GM19372 (cell line): ENCODE measurements at regions not wholly inside any gene's neighbourhood (a gene's known extent, or its start where the extent isn't known, plus 50 kb on each side); places are given as distances from the start of the nearest gene placed in this dataset.
"Not testable (repeated sequence)": the region's sequence is repeated elsewhere in the genome, so short reads cannot be mapped to it uniquely, and the experiment has no call there.

Experiments used
- ATAC-seq: cut with Tn5 transposase; IDR thresholded peaks from one replicate; pipeline ENCODE4 v1.9.1; 2021; ENCODE audit warnings: mild to moderate bottlenecking, low read depth, moderate library complexity; ENCODE audit not compliant: unreplicated experiment

DNA sequence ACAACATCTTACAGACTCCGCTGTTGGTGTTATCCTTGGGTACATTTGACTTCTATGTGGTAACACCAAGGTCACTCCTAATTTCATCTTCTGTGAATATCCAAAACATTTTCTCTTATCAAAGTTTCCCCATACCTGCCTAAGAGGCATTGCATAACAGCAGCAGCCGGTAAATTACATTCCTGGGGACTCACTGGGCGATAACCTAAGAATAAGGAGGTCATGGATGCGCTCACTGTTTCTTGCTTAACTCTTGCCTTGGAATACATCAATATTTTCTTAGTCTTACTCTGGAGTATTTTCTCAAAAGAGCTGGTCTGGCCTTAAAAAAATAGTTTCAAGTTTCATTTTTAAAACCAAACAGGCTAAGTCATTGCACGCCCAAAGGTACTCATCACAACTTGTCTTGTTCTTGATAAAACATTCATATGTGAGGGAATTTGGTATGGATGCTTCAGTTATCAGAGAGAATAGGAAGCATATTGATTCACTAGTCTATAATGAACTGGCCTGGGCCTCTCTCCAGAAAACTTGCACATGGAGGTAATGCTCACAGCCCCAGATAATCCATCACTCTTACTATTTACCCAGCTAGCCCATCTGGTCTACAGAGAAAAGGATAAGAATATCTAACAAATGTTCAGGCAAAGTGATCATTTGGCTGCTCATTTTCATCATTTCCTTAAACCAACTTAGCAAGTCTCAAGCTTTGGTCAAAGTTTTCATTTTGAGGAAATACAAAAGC is 235.0 kb upstream of the ERCC4 start:
- ATAC-seq = no peak

DNA sequence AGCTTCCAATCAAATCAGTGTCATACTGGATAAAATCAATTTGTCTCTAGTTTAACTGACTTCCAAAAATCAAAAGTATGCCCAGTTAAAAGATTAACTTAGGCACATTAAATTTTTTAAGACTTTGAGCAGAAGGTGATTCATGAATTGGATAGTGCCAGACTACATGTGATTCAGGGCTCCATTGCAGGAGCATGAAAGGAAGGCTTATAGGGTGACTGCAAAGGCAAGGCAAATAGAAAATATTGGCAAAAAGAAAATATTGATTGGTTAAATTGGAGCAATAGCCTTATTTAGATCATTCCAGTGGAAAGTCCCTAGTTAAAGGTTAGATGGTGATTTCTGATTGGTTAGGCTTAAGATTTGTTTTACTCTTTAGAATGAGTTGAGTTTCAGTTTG is 223.9 kb upstream of the ERCC4 start:
- no peak for ATAC-seq

DNA sequence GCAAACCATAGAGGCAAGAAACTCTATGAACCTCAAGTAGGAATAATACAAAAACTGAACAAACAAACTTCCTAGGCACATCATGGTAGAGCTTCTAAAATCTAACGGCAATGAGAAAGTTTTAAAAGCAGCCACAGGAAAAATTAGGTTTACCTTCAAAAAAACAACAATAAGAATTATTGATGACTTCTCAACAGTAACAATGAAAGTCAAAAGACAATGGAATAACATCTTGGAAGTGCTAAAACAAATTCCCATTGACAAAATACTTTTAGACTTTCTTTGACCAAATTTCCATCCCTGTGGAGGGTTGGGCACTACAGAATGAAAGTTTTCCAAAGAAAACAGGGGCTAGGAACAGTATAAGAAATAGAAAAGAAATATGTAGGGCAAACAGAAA is 222.9 kb upstream of the ERCC4 start:
- no peak for ATAC-seq

DNA sequence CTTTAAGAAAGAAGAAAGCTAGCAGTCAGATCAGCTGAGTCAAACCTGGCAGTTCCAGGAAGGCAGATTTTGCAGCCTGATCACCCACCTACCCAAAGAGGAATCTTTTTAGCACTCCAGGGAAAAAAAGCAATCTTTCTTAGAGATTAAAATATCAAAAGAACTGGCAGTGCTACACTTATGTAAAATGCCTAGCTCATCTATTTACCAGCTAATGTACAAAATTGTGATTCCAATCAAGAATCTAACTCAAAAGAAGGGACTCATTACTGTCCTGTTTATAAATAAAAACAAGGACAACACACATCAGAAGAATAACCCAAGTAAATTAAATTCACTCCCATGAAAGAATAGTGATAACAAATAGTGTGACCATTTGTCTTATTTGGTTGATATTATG is 222.4 kb upstream of the ERCC4 start:
- ATAC-seq = no peak

DNA sequence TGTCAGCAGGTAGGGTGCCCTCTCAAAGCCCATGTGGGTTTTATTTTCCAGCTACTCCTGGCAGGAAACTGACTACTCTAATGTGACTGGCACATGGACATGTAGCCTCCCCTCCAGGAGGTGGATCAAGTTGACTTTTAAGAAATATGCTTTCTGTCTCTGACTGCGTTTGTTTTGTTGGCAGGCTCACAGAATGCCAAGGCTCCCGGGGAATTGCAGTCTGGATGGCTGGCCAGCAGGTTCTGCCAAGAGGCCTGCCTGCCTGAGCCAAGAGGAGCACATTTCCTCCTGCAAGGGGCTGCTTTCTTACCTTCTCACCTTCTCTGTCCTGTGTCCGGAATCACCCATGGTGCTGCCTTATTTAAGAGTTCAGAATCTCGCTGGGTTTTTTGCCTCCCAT is 217.3 kb upstream of the ERCC4 start:
- no peak for ATAC-seq

DNA sequence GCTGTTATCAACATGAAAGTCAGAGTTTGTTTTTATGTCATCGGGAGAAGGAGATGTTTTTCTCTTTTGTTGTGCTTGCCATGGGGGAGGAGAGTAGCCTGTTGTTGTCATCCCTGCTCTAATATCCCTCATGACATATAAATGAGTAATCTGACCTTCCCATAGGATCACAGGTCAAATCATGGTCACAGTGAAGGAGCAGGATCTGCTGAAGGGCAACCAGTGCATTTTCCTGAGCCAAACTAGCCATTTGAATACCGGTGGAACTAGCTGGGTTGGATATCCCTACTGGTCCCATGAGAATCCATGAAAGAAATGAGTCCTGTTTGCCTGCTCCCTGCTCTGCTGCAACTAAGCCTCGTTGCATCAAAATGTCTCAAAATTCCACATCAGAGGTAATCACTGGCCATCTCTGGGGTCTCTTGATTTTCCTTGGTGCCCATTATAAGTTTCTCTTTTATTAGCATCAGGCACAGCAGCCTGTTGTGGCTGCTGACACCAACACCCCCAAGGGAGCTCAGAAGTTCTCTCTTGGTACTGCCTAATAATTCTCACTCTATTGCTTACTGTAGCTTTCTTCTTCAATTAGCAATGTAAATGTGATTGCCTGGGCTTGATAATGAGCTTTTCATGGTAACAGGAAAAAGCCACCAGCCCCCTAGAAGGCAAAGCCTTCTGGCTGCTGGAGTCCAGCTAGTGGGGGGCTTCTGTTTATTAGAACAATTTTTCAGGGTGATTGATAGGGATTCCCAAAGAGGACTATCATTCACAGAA is 211.4 kb upstream of the ERCC4 start:
- no peak for ATAC-seq

DNA sequence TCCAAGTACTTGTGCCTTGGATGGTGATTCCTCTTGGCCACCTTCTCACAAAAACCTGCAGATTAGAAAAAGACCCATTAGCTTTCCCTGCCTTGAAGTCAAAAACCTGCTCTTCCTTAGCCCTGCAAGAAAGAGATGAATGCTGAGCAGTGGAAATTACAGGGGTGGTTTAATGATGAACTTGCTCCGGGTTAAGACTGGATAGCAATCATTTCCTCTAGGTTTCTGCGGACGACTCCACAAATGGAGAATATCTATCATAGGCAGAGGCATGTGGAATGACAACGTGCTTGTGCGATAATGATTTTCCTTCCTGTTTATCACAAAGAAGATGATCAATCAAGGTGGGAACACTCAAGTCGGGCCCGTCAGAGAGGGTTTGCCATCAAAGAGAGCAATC is 201.2 kb upstream of the ERCC4 start:
- ATAC-seq = no peak

DNA sequence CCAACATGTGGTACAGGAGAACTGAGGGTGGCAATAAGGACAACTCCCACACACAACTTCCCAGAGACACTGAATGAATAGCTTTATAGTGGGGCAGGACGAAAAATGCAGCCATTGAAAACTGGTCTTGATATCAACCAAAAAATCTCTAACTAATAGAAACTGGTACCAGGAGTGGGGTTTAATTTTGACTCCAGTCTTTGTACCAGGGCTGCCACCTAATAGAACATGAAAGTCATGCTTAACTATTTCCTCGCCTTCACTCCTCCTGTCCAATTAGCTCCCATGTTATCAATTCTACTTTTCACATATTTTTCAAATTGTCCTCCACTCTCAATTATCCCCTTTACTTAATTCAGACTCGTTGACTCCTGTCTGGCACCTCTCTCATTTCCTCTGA is 192.0 kb upstream of the ERCC4 start:
- no peak for ATAC-seq

DNA sequence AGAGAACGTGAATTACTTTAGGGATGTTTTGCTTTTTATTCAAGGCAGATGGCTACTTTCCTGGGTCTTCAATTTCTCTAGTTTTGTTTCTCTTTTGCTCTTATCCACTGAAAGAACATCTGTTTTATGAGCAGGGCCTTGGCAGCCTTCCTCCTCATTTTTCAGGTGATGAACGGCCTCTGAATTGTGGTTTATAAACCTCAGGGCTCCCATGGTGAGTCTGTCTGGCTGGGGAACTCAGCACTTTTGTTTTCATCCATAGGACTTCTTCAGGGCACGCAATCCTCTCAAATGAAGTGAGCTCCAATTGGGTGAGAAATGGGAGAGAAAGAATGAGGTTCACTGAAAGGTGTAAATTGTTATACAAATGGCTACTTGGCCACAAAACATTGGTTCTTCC is 186.4 kb upstream of the ERCC4 start:
- no peak for ATAC-seq

DNA sequence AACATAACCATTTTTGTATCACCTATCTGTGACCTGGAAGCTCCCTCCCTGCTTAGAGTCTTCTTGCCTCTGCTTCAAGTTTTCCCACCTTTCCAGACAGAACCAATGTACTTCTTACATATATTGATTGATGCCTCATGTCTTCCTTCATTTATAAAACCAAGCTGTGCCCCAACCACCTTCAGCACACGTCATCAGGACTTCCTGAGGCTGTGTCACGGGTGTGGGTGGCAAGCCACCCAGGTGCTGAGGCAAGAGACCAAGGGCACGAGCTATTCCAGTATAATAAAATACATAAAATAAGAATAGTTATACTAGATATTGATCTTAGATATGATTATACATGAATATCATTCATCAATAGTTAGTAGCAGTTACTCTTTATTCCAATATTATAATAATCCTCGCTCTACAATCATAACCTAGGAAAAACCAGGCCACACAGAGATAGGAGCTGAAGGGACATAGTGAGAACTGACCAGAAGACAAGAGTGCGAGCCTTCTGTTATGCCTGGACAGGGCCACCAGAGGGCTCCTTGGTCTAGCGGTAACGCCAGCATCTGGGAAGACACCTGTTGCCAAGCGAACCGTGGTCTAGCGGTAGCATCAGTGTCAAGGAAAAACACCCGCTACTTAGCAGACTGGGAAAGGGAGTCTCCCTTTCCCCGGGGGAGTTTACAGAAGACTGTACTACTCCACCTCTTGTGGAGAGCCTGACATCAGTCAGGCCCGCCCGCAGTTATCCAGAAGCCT is 180.2 kb upstream of the ERCC4 start:
- ATAC-seq = not testable (repeated sequence)

DNA sequence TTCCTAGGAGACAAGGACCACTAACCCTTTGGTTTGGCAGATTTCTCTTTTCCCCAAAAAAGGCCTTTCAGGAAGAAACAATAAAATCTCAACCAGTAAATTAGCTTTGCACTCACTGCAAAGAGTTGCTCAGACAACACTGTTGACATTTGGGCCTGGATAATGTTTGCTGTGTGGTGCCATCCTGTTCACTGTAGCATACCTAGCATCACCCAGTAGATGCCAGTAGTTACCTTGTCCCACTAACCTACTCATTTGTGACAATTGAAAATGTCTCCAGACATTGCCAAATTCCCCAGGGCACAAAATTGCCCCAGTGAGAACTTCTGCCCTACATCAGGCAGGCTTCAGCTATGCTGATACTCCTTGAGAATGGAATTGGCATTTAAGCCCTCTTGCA is 177.0 kb upstream of the ERCC4 start:
- ATAC-seq = no peak

DNA sequence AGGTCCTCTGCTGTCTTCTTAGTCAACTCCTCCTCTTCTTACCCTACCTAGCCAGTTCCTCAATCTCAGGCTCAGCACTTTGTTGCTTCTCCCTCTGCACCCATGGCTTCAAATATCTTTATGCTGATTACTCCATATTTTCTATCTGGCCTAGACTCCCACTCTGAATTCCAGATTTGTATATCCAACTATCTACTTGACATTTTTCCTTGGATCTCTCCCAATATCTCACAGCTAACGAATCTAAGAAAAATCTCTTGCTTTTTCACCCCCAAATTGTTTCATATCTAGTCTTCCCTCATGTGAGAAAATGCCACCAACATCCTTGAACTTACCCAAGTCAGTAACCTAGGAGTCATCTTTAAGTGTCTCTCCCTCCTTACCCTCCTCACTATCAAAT is 176.4 kb upstream of the ERCC4 start:
- ATAC-seq = no peak

DNA sequence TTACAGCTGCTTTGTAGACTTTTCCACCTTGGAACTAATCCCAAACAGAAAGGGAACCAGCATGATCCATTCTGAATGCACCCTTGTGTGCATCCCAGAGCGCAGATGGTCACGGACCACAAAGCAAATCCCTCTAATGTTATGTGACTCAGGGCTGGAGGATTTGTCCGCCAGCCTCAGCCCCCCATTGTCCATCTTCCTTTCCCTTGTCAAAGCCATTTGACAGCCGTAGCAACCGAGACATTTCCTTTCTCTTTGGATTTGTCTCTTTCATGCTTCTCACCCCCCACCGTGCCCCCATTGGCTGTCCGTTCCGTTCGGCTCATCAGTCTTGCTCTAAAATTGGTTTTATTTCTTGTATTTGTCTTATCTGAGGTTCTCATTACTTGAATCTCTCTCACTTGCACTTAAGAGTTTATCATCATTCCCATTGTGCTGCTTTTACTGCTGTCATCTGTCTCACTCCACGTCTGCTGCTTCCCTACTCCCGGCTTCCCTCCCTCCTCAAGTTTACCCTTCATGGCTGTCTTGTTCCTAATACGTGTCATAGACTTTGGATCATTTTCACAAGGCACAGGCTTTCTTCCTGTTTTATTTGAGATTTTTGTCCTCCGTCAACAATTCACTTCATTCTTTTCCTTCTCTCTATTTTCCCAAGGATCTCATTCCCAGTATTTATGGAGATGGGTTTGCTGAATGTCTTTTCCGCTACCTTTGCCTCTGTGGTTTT is 163.4 kb upstream of the ERCC4 start:
- no peak for ATAC-seq

DNA sequence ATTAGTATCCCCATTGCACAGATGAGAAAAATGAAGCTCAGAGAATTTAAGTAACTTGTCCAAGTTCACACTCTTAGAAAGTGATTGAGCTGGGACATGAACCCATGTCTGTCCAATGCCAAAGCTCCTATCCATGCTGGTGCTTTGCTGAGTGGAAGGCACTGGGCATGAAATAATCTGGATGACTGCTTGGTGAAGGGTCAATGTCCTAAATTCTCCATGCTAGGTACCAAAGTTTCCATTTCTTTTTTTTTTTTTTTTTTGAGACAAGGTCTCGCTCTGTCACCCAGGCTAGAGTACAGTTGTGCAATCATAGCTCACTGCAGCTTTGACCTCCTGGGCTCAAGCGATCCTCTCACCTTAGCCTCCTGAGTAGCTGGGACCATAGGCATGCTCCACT is 153.6 kb upstream of the ERCC4 start:
- ATAC-seq = no peak

DNA sequence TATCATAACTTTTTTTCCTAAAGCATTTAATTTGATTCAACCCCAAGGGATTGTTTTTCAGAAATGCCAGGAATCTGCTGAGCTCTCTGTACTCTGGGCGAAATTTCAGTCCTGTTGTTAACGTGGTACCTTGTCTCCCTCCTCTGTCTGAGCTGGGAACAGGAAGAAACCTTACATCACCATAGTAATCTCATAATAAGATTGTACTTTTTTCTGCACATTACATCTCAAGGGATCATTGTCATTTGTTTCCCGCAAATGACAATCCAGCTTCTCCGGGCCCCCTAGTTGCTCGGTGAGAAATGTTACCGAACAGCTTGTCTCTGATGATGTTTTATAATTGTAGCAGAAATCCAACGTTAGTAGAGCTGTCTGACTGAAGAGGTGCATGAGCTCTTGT is 152.7 kb upstream of the ERCC4 start:
- no peak for ATAC-seq

DNA sequence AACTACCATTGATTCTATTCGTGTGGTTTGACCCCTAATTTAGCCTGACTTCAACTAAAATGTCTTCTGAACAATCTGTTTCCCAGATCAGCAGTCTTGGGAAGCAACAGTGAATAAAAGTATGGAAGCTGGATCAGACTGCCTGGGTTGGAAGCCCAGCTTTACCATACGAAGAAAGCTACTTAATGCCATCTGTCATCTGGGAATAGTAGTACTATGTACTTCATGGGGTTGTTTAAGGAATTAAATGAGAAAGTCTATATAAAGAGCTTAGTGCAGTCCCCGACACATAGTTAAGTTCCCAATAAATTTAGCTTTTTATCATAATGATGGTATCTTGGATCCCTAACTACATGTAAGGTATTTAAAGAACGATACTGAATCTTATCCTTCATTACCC is 151.5 kb upstream of the ERCC4 start:
- no peak for ATAC-seq

DNA sequence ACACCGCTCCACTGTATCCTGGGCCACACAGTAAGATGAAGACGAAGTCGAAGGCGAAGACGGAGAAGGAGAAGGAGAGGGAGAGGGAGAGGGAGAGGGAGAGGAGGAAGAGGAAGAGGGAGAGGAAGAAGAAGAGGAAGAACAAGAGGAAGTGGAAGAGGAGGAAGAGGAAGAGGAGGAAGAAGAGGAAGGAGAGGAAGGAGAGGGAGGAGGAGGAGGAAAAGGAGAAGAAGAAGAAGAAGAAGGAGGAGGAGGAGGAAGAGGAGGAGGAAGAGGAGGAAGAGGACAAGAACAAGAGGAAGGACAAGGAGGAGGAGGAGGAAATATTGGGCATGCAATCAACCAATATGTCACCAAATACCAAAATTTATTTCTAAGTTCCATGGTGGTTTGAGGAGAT is 149.5 kb upstream of the ERCC4 start:
- ATAC-seq = no peak

DNA sequence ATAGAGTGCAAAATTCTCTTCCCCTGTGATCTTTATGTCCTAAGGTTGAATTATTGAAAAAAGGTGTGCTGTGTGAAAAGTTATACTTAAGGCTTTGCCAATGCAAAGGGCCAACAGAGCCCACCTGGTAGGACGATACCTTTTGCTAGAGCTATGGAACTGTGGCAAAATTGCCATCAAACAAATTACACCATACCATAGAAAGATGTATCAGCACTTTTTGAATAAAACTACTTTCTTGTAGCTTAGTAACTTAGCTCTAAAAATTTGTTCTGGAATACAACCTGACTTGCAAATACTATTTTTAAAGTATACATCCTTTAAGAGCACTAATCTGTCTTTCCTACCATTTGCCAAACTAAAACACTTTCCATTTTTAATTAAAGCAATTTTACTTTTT is 147.2 kb upstream of the ERCC4 start:
- no peak for ATAC-seq

DNA sequence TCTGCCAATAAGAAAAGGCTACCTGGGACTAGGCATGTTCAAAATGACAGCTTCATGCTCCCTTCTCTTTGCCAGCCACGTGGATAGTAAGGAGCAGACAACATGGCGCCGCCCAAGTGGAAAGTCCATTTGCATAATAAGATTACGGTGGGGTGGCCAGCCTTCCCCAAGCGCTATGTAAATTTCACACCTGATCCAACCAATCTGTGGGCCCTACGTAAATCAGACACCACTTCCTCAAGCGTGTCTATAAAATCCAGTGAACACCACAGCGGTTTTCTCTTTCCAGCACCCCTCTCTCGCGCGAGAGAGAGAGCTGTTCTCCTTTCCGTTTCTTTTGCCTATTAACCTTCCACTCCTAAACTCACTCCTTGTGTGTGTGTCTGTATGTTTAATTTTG is 140.3 kb upstream of the ERCC4 start:
- no peak for ATAC-seq

DNA sequence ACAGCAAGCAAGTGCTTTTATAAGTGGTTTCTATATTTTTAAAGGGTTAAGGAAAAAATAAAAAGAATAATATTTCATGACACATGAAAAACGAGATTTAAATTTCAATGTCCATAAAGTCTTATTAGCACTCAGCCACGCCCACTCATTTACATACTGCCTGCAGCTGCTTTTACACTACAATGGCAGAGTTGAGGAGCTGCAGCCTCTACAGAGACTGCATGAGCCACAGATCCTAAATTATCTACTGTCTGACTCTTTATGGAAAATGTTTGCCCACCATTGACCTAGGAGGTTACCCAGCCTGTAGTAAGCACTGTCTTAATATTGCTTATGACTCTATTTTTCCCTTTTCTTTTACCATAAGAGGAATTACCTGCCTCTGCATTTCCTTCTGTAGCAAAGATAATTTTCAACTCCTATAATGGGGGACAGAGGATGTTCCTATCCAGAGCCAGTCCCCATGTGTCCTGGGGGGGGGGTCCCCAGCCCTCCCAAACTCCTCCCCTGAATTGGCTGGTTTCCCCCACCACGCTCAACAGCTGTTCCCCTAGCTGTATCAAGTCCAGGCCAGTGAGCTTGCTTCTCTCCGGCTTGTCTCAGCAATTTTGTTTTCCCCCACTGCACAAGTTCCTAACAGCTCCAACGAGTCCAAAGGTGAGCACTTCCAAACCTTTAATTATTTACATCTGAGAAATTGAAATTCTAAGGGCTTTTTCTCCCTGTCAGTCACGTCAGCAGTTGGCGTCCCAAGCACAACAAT is 139.4 kb upstream of the ERCC4 start:
- no peak for ATAC-seq
